ENCODE measurements at regions not wholly inside any gene's neighbourhood (a gene's known extent, or its start where the extent isn't known, plus 50 kb on each side); places are given as distances from the start of the nearest gene placed in this dataset.

DNA sequence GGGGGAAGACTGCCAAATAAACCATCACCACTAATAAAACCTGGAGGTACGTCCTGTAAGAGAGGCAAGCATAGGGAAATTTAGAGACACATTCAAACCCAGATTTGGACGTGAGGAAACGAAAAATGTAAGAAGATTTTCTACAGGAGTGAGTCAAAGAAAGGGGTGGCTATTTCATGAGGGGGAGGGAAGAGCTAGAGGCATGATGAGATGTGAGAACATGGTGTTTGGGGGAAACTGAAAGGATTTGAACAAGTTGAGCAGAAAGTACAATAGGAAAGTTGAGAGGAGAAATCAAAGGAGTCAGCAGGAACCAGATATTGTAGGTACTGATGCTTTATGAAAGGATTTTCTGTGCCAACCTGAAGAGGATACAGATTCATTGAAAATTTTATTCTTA lies 179.1 kb upstream of the HS3ST5 start:
- DNase-seq = no peak

DNA sequence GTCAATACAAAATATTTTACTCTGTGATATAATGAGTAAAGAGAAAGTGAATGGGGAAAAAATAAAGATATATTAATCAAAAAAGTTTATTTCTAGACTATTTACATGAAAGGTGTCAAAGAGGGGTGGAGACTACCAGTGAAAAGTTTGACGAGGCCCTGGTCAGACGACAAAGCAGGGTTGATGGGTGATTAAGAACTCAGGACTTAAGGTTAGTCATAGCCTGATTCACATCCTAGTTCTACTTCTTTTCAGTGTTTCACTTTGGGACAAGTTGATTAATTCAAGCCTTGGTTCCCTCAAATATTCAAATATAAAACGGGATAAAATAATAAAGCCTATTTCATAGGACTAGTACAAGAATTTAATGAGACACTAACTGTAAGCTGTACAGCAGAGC lies 178.2 kb upstream of the HS3ST5 start:
- DNase-seq = no peak

DNA sequence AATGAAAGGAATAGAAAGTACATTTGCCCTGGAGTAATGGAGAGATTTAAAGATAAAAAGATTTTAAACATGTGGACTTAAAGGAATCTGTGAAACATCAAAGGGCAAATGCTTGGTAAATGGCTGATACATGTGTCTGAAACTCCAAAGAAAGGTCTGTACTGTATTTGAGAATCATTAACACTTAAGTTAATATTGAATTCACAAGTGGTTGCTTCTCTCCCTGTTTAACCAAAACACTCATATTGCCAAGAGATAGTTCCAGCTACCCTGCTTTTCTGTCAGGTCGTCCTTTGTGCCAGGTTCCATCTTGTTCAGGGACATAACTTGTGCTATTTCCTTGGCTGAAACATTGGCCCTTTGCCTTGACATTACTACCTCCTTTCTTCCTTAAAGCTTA lies 171.3 kb upstream of the HS3ST5 start:
- no peak for DNase-seq

GRCh38 chr6:114471450-114471849 lies 128.6 kb upstream of the HS3ST5 start:
- no peak for DNase-seq

DNA sequence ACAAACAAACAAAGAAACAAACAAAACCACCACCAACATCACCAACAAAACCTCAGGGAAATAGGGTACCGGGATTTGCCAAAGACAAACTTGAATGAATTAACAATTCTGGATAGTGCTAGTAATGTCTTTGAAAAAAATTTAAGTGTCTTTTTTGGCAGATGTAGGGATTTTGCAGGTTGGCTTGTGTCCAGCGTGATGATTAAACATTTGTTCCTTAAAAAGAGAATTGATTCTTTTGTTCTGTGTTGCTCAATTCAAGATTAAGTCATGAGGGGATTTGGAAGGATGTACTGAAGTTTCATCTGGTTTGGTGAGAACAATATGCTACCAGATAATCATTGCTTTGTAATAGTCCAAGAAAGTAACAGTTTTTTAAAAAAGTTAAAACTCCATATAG lies 125.1 kb upstream of the HS3ST5 start:
- DNase-seq = no peak

- no peak for DNase-seq
These were observed 122.7 kb upstream of the HS3ST5 start for GRCh38 chr6:114465511-114465910.

- no peak for DNase-seq
These were observed 111.0 kb upstream of the HS3ST5 start for GRCh38 chr6:114453737-114454276.

- no peak for DNase-seq
These were observed 110.1 kb upstream of the HS3ST5 start for GRCh38 chr6:114452785-114453401.

DNA sequence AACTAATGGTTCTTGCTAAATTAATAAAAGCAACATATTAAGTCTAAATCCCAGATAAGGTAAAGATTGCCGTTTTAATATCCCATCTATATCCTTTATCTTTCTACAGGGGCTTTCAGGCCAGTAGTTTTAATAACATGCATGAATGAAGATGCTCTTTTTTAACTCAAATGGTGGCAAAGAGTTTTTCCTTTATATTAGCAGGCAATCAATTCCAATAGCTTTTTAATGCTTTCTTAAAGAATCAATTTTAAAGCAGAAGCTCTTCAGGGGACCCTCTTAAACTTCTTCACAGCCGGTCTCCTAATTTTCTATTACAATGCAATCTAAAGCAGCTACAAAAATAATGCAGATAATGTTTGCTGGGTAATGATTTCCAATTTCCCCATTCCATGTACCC lies 107.8 kb upstream of the HS3ST5 start:
- DNase-seq = no peak

DNA sequence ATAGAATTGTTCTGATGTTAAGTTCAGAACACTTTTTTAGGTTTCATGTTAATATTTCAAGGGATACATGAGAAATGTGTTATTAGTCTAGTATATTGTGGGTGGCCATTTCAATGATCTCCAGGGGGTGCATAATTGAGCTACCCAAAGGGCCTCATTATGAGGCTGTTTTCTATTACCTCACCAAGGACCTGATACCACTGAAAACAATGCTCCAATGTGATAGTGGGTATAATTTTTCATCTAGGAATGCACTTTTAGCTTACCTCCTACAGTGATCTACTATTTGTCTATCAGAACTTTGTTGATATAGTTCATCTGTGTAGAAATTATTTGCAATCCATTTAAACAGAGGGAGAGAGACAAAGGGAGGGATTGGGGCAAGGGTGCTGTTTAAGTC lies 106.8 kb upstream of the HS3ST5 start:
- no peak for DNase-seq

DNA sequence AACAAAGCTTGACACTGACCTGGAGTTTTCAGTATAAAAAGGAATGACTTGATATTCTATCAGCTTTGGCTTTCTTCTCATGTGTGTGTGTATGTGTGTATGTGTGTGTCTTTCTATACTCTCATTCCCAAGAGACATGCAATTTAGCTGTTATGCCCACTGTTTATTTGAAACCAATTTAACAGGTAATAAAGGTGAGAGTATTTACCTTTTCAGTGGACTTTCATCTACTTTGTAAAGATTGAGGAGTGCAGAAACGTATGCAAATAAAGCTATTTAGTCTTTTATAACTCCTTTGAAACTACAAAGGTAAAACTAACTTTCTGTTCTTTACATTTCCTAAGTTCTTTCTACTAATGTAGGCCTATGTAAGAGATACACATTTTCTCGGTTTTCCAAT lies 103.5 kb upstream of the HS3ST5 start:
- DNase-seq = no peak

DNA sequence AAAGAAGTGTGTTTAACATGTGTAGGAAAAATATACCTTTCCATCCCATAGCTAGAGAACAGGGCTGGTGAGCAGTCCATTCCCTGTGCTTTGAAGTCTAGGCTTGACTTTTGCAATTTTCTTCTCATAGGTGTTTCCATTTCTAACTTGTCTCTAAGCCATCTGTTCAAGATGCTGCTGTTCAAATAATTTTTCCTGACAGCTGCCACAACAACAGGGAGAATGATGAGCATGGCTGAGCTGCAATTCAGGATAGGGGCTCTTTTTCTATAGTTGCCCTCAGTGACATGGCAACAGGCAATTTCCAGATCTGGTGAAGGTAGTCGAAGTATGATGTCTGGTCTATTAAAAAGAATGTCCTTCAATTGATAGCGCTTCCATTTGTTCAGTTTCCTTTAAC lies 103.0 kb upstream of the HS3ST5 start:
- no peak for DNase-seq

DNA sequence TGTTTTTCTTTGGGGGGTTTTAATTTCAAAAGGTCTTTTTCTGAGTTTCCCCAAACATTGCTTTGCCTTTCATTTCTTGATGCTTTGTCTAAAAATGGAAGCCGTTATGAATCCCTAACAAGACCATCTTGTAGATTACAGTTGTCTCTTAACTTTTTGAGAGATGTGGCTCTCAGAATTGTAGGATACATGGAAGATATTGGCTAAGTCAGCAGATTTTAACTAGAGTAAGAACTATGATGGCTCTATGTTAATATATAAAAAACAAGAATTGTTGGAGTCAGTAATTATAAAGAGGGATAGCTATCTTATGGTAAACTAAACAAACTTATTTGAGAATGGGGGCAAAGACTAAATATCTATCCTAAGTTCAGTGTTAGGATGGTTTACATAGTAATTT lies 96.6 kb upstream of the HS3ST5 start:
- DNase-seq = no peak

DNA sequence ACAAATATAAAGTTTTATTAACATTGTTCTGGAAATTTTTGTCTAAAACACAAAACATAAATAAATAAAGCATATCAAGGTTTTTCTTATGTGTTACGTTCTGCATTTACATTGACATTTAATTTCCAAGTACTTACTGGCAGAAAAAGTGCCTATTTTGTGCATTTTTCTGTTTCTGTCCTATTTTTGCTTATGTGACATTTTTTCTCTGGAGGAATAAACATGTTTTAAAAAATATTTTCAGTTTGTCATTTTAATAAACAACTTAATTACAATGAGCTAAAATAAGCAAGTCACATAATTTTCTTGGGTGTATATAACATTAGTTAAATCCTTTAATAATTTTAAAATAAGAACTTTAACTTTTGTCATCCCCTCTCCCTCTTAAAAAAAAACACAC lies 94.4 kb upstream of the HS3ST5 start:
- DNase-seq = no peak

DNA sequence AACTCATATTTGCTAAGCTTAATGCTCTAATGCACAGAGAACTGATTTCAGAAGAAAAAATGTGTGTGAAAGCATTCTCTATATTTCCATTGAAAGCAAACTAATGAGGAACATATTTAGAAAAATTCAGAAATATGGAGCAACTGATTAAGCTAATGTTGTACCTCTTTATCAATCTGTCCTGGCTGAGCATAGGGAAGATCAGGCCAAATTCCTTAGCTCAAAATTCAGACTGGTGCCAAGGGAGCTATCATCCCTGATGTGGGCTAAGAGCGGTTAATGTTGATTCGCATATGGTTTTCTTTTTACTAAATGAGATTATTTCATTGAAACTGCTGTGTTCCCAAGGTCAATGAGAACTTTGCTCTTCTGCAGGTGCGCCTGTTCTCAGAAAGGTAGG lies 93.9 kb upstream of the HS3ST5 start:
- DNase-seq = no peak

GRCh38 chr6:114435985-114436384 lies 93.2 kb upstream of the HS3ST5 start:
- no peak for DNase-seq

GRCh38 chr6:114432400-114432799 lies 89.6 kb upstream of the HS3ST5 start:
- DNase-seq = no peak

- no peak for DNase-seq
These were observed 88.8 kb upstream of the HS3ST5 start for GRCh38 chr6:114431641-114432040.

GRCh38 chr6:114430534-114431124 lies 87.8 kb upstream of the HS3ST5 start:
- DNase-seq = no peak

- no peak for DNase-seq
These were observed 85.5 kb upstream of the HS3ST5 start for GRCh38 chr6:114428341-114428740.

DNA sequence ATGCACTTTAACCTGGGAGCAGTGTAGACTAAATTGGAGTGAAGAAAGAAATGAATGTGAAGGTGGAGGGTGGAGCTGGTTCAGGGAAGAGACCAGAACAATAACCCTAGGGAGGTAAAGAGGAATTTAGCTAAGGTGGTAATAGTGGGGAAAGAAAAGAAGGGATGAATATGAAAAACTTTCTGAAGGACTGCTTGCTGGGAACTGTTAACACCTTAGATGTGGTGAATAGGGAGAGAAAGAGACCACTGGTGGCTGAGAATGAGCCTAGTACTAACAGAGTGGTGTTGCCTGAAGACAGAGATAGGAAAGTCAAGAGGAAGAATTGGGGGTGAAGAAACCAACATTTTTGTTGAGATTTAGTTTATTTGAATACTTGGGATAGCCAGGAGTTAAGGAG lies 78.4 kb upstream of the HS3ST5 start:
- DNase-seq = no peak

DNA sequence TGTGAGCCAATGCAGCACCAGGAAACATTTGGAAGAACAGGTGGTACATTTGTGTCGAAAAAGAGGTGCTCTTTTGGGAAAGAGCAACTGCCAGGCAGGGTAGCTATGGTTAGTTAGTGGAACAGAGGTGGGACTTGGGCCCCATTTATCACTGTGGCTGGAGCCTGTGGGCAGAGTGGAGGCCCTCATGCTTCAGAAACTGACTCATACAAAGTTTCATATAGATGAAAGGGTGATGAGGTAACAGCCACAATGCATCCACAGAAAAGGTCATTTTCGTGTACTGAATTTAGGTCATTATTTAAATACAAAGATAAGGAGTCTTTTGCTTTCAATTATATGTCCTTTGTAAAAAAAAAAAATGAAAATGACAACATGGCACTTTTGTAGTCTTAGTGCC lies 76.4 kb upstream of the HS3ST5 start:
- no peak for DNase-seq

DNA sequence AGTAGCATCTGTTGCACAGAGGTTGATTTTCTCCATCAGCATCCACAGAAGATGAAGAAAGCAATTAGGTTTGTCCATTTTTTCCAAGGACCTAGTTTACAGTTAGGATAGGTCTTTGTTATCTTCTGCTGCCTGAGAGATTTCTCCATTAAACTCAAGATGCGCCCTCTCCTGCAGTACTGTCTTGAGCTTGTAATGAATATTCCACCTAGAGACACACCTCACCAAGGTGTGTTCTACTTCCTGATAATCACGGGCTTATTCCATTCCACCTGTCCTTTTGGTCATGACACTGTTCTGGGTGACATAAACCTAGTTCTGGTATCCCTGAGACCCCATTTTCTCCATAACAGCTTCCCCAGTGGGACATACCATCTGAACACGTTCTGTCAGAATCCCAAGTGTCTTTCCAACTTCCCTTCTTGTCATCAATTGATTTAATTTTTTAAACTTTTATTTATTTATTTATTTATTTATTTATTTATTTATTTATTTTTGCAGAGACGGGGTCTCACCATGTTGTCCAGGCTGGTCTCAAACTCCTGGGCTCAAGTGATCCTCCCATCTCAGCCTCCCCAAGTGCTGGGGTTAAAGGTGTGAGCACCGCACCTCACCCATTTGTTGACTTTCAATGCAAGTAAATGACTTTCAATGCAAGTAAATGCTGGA lies 75.6 kb upstream of the HS3ST5 start:
- DNase-seq = no peak

DNA sequence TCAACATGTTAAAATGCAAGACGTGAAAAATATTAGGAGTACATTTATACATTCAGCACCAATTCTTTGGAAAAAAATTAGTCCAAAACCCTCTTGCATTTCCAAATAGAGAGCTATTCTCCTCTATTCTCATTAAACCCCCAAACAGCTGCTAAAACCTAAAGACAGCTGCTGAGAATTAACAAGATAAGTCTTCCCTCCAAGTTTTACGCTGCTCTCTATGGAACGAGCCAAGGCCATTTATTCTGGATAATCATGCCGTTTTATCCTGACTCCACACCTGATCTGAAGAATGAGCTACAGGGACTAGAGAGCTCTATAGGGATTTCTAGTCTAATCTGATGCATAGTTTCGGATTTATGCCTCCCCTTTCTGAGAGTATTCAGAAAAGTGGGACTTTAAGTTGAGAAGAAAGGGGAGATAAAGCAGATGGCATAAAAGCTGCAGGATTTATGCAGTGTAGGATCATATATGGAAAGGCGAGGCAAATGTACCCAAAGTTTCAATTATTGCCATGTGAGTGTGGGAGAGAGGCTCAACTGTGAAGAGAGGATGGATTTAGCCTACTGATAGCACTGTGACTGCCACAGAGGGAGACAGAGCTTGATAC lies 64.7 kb upstream of the HS3ST5 start:
- no peak for DNase-seq
